ENCODE measurements at regions not wholly inside any gene's neighbourhood (a gene's known extent, or its start where the extent isn't known, plus 50 kb on each side); places are given as distances from the start of the nearest gene placed in this dataset.

DNA sequence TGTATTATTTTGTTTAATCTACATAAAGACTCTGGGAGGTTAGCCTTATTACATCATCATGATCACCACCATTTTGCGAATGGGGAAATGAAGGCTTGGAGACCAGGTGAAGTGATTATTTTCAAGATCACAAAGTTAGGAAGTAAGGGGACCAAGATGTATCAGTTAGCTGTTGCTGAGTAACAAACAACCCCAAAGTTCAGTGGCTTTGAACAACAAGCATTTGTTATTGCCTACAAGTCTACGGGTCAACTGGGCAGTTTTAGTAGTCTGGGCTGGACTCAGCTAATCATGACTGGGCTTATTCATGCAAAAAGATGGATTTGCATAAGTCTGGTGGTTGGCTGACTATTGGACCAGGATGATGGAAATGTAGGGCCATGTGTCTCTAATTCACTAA lies 389.2 kb downstream of the MIAT start:
- no peak for TF ChIP-seq EP300 (IDR thresholded peaks at IDR 0.05)
- TF ChIP-seq, protein P1, sequence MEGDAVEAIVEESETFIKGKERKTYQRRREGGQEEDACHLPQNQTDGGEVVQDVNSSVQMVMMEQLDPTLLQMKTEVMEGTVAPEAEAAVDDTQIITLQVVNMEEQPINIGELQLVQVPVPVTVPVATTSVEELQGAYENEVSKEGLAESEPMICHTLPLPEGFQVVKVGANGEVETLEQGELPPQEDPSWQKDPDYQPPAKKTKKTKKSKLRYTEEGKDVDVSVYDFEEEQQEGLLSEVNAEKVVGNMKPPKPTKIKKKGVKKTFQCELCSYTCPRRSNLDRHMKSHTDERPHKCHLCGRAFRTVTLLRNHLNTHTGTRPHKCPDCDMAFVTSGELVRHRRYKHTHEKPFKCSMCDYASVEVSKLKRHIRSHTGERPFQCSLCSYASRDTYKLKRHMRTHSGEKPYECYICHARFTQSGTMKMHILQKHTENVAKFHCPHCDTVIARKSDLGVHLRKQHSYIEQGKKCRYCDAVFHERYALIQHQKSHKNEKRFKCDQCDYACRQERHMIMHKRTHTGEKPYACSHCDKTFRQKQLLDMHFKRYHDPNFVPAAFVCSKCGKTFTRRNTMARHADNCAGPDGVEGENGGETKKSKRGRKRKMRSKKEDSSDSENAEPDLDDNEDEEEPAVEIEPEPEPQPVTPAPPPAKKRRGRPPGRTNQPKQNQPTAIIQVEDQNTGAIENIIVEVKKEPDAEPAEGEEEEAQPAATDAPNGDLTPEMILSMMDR (IDR thresholded peaks at IDR 0.05), result no peak
